ENCODE measurements at regions not wholly inside any gene's neighbourhood (a gene's known extent, or its start where the extent isn't known, plus 50 kb on each side); places are given as distances from the start of the nearest gene placed in this dataset.

DNA sequence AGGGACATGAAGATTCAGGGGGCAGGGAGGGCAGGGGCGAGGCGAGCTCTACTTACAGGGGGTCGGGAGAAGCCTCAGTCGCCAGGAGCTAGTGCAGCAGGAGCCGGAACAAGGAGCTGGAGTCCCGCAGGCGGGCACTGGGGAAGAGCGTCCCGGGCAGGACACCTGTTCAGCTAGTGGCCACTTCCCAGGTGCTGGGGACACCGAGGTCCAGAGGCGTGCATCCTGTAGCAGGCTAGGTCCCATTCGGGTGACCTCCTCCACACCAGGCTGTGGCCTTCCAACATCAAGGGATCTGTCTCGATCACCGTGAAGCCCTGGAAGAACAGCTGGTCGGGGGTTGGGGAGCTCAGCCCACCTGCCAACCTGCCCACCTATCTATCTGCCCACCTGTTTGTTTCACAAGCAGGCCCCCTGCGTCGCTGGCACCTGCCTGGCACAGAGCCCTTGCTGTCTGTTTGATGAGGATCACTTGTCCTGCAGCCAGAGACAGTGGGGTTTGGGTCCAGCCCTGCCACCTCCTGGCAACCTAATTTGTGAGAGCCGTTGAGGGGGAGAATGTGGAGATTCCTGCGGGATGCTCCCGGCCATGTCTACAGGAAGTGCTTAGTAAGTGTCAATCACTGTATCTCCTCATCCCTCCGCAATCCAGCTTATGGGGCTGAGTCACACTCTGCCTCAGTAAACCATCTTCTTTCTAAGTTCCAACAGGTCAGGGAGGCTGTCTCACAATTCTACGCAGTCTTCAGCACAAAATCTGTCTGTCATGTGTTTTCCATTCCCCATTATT lies 940.9 kb downstream of the BRD1 start:
- Histone ChIP-seq H3K36me3 (ENCODE audit: control insufficient read depth in 2 of 2, insufficient read depth in 2 of 2, low read length in 2 of 2) (no peaks in the 10 kb centered on the region), H3K4me3 (ENCODE audit: low read length in 2 of 2) (no peak overlapping the region), H3K27me3 (ENCODE audit: control insufficient read depth in 1 of 2, insufficient read depth in 2 of 2, low read length in 2 of 2) (peaks cover 0 to 3% of the 10 kb centered on the region in 2 donors), H3K9ac (ENCODE audit: low read length in 2 of 2) (no peak overlapping the region), H3K27ac (ENCODE audit: low read length) (no peak overlapping the region), H3K4me1 (ENCODE audit: control insufficient read depth, insufficient read depth, low read length) (no peaks in the 10 kb centered on the region), H3K9me3 (ENCODE audit: control insufficient read depth in 2 of 2, low read length in 2 of 2) (peaks cover 0 to 3% of the 10 kb centered on the region in 2 donors)

DNA sequence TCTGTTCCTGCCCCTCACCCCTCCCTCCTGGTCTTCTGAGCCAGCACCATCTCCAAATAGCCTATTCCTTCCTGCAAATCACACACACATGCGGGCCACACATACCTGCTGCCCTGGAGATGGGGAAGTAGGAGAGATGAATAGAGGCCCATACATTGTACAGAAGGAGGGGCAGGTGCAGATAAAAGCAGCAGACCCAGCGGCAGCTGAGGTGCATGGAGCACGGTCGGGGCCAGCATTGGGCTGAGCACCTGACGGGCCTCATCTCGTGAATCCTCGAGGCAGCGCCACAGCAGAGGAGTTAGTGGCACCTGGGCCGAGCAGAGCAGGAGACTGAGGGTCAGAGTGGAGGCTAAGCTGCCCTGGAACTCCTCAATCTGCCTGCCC lies 941.8 kb downstream of the BRD1 start:
- Histone ChIP-seq H3K4me3 (ENCODE audit: low read length in 2 of 2) (no peak overlapping the region), H3K9ac (ENCODE audit: low read length in 2 of 2) (no peak overlapping the region), H3K9me3 (ENCODE audit: control insufficient read depth in 2 of 2, low read length in 2 of 2) (no peaks in the 10 kb centered on the region), H3K27ac (ENCODE audit: low read length) (no peak overlapping the region), H3K4me1 (ENCODE audit: control insufficient read depth, insufficient read depth, low read length) (no peaks in the 10 kb centered on the region), H3K36me3 (ENCODE audit: control insufficient read depth in 2 of 2, insufficient read depth in 2 of 2, low read length in 2 of 2) (no peaks in the 10 kb centered on the region), H3K27me3 (ENCODE audit: control insufficient read depth in 1 of 2, insufficient read depth in 2 of 2, low read length in 2 of 2) (peaks cover 0 to 3% of the 10 kb centered on the region in 2 donors)

DNA sequence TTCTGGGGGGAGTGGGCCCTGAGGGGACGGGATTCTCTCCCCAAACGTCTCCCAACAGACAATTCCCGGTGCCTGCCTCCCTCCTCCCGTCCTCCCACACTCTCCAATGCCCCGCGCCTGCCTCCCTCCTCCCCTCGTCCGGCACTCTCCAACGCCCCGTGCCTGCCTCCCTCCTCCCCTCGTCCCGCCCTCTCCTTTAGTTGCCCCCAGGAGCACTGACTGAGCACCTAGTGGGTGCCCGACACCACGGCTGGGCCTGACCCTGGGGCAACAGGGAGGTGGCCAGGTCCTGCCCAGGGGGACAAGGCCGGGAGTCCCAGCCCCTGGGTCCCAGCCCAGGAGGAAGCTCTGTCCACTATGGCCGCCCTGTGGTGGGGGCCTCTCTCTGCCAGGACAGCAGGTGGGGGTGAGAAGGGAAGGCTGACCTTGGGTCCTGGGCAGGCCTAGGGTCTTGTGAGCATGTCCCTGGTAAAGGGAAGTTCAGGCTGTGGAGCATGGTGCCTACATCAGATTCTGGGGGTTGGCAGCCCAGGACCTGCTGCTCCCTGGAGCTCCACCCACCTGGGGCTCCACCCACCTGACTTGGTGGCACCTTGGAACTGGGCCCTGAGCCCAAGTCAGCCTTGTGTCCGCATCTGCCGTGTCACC lies 942.3 kb downstream of the BRD1 start:
- H3K9me3 ChIP-seq (ENCODE audit: control insufficient read depth in 2 of 2, low read length in 2 of 2), result no peaks in the 10 kb centered on the region
- H3K27ac ChIP-seq (ENCODE audit: low read length), result no peak overlapping the region
- H3K36me3 ChIP-seq (ENCODE audit: control insufficient read depth in 2 of 2, insufficient read depth in 2 of 2, low read length in 2 of 2), result no peaks in the 10 kb centered on the region
- no peak overlapping the region for H3K4me3 ChIP-seq (ENCODE audit: low read length in 2 of 2)
- H3K9ac ChIP-seq (ENCODE audit: low read length in 2 of 2), result no peak overlapping the region
- no peaks in the 10 kb centered on the region for H3K4me1 ChIP-seq (ENCODE audit: control insufficient read depth, insufficient read depth, low read length)
- H3K27me3 ChIP-seq (ENCODE audit: control insufficient read depth in 1 of 2, insufficient read depth in 2 of 2, low read length in 2 of 2), result peaks cover 0 to 3% of the 10 kb centered on the region in 2 donors

DNA sequence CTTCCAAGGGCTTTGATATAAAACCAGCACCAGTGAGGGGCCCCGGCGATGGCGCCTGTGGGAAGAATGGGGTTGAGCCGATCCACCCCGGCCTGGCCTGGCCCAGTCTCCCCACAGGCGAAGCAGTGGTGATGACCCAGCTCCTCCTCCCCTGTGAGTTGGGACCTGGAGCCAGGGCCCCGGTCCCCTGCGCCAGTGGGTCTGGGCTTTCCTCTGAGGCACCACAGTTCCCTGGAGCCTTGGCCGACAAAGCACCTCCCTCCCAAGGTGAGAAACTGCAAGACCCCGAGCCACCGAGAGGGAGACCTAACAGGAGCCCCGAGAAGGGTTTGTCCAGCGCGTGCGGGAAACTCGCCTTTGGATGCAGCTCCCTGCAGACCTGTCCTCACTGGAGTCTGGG lies 942.9 kb downstream of the BRD1 start:
- H3K4me1 ChIP-seq (ENCODE audit: control insufficient read depth, insufficient read depth, low read length), result no peaks in the 10 kb centered on the region
- peaks cover 0 to 3% of the 10 kb centered on the region in 2 donors for H3K27me3 ChIP-seq (ENCODE audit: control insufficient read depth in 1 of 2, insufficient read depth in 2 of 2, low read length in 2 of 2)
- H3K9ac ChIP-seq (ENCODE audit: low read length in 2 of 2), result no peak overlapping the region
- H3K27ac ChIP-seq (ENCODE audit: low read length), result no peak overlapping the region
- no peaks in the 10 kb centered on the region for H3K36me3 ChIP-seq (ENCODE audit: control insufficient read depth in 2 of 2, insufficient read depth in 2 of 2, low read length in 2 of 2)
- no peak overlapping the region for H3K4me3 ChIP-seq (ENCODE audit: low read length in 2 of 2)
- no peaks in the 10 kb centered on the region for H3K9me3 ChIP-seq (ENCODE audit: control insufficient read depth in 2 of 2, low read length in 2 of 2)

DNA sequence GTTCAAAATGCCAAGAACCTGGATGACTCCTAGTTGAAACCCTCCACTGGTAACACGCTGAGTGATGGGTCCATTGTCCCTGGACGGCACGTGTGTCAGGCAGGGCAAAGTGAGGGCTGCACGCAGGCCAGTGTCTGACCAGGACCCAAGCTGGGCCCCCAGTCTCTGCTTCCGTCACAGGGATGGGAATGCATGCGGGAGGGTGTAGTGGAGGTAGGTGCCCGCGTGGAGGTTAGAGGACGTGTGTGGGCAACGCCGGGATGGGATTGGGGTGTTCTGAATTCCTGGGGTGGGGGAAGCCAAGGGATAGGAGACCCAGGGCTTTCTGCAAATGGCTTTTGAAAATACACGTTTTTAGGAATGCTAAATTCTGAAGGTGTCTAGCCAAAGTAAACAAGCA lies 943.3 kb downstream of the BRD1 start:
- H3K4me1 ChIP-seq (ENCODE audit: control insufficient read depth, insufficient read depth, low read length), result no peaks in the 10 kb centered on the region
- no peaks in the 10 kb centered on the region for H3K9me3 ChIP-seq (ENCODE audit: control insufficient read depth in 2 of 2, low read length in 2 of 2)
- no peak overlapping the region for H3K4me3 ChIP-seq (ENCODE audit: low read length in 2 of 2)
- H3K27ac ChIP-seq (ENCODE audit: low read length), result no peak overlapping the region
- no peaks in the 10 kb centered on the region for H3K36me3 ChIP-seq (ENCODE audit: control insufficient read depth in 2 of 2, insufficient read depth in 2 of 2, low read length in 2 of 2)
- peaks cover 0 to 3% of the 10 kb centered on the region in 2 donors for H3K27me3 ChIP-seq (ENCODE audit: control insufficient read depth in 1 of 2, insufficient read depth in 2 of 2, low read length in 2 of 2)
- no peak overlapping the region for H3K9ac ChIP-seq (ENCODE audit: low read length in 2 of 2)

DNA sequence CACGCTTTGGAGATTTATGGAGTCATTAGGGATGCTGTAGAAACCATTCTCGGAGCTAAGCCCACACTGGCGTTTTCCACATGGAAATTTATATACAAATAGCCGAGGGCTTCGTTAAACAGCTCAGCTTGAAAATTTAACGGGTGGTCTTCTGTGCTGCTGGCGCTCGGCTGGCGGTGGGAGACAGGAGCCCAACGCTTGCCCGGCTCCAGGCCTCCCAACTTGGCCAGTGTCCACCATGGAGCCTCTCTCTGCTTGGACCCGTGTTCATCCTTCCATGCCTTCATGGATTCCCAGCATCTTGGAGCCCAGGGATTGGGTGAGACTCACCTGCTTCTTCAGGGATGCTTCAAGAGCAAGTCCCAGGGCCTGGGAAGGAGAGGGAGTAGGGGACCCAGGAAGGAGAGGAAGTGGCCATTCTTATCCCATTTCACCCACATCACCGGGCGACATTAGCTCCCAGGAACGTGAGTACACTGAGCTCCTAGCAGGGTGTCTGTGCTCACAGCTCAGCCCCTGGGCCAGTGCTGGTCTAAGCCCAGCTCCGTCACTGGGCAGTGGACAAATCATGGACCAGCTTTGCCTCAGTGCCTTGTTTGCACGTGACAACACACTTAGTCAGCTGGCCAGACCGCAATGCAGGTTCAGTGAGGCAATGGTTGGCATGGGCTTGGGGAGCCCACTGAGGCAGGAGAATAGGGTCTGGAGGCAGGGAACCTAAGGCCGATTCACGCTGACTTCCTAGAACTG lies 944.3 kb downstream of the BRD1 start:
- H3K4me3 ChIP-seq (ENCODE audit: low read length in 2 of 2), result no peak overlapping the region
- H3K27ac ChIP-seq (ENCODE audit: low read length), result no peak overlapping the region
- H3K9ac ChIP-seq (ENCODE audit: low read length in 2 of 2), result no peak overlapping the region
- H3K9me3 ChIP-seq (ENCODE audit: control insufficient read depth in 2 of 2, low read length in 2 of 2), result no peaks in the 10 kb centered on the region
- H3K27me3 ChIP-seq (ENCODE audit: control insufficient read depth in 1 of 2, insufficient read depth in 2 of 2, low read length in 2 of 2), result peaks cover 0 to 3% of the 10 kb centered on the region in 2 donors
- no peaks in the 10 kb centered on the region for H3K36me3 ChIP-seq (ENCODE audit: control insufficient read depth in 2 of 2, insufficient read depth in 2 of 2, low read length in 2 of 2)
- H3K4me1 ChIP-seq (ENCODE audit: control insufficient read depth, insufficient read depth, low read length), result no peaks in the 10 kb centered on the region

DNA sequence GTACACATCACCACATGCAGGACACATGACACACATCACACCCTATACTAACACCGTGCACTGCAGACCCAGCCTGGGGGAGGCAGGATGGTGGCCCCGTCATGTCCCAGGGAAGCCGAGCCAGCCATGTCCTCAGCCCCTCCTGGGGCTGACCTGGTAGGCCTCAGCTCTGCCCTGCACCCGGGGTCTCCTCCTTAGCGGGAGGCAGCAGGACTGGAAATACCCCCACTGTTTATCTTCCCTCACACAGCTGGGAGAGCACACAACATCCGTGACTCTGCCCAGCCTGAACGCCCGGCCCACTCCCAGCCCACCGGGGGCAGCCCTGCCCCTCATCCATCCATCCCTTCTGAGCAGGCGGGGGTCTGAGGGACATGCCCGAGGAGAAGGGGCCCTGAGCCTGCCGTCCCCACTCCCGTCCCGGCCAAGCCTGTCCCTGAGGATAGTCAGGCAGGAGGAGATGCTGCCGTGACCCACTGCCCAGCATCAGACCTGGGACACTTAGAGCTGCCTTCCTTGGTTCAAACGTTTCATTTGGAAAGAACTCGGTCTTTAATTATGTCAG lies 945.0 kb downstream of the BRD1 start:
- peaks cover 0 to 3% of the 10 kb centered on the region in 2 donors for H3K27me3 ChIP-seq (ENCODE audit: control insufficient read depth in 1 of 2, insufficient read depth in 2 of 2, low read length in 2 of 2)
- no peaks in the 10 kb centered on the region for H3K9me3 ChIP-seq (ENCODE audit: control insufficient read depth in 2 of 2, low read length in 2 of 2)
- H3K36me3 ChIP-seq (ENCODE audit: control insufficient read depth in 2 of 2, insufficient read depth in 2 of 2, low read length in 2 of 2), result no peaks in the 10 kb centered on the region
- H3K9ac ChIP-seq (ENCODE audit: low read length in 2 of 2), result no peak overlapping the region
- no peaks in the 10 kb centered on the region for H3K4me1 ChIP-seq (ENCODE audit: control insufficient read depth, insufficient read depth, low read length)
- H3K4me3 ChIP-seq (ENCODE audit: low read length in 2 of 2), result no peak overlapping the region
- no peak overlapping the region for H3K27ac ChIP-seq (ENCODE audit: low read length)

- no peaks in the 10 kb centered on the region for H3K36me3 ChIP-seq (ENCODE audit: control insufficient read depth in 2 of 2, insufficient read depth in 2 of 2, low read length in 2 of 2)
- no peak overlapping the region for H3K9ac ChIP-seq (ENCODE audit: low read length in 2 of 2)
- peaks cover 0 to 3% of the 10 kb centered on the region in 2 donors for H3K27me3 ChIP-seq (ENCODE audit: control insufficient read depth in 1 of 2, insufficient read depth in 2 of 2, low read length in 2 of 2)
- no peak overlapping the region for H3K27ac ChIP-seq (ENCODE audit: low read length)
- no peaks in the 10 kb centered on the region for H3K9me3 ChIP-seq (ENCODE audit: control insufficient read depth in 2 of 2, low read length in 2 of 2)
- H3K4me3 ChIP-seq (ENCODE audit: low read length in 2 of 2), result no peak overlapping the region
- H3K4me1 ChIP-seq (ENCODE audit: control insufficient read depth, insufficient read depth, low read length), result no peaks in the 10 kb centered on the region
These were observed 946.2 kb downstream of the BRD1 start for GRCh38 chr22:48881326-48881980.

- Histone ChIP-seq H3K27me3 (ENCODE audit: control insufficient read depth in 1 of 2, insufficient read depth in 2 of 2, low read length in 2 of 2) (peaks cover 0 to 3% of the 10 kb centered on the region in 2 donors), H3K9ac (ENCODE audit: low read length in 2 of 2) (no peak overlapping the region), H3K4me1 (ENCODE audit: control insufficient read depth, insufficient read depth, low read length) (no peaks in the 10 kb centered on the region), H3K27ac (ENCODE audit: low read length) (no peak overlapping the region), H3K4me3 (ENCODE audit: low read length in 2 of 2) (no peak overlapping the region), H3K36me3 (ENCODE audit: control insufficient read depth in 2 of 2, insufficient read depth in 2 of 2, low read length in 2 of 2) (no peaks in the 10 kb centered on the region), H3K9me3 (ENCODE audit: control insufficient read depth in 2 of 2, low read length in 2 of 2) (no peaks in the 10 kb centered on the region)
These were observed 946.9 kb downstream of the BRD1 start for GRCh38 chr22:48880749-48881148.

DNA sequence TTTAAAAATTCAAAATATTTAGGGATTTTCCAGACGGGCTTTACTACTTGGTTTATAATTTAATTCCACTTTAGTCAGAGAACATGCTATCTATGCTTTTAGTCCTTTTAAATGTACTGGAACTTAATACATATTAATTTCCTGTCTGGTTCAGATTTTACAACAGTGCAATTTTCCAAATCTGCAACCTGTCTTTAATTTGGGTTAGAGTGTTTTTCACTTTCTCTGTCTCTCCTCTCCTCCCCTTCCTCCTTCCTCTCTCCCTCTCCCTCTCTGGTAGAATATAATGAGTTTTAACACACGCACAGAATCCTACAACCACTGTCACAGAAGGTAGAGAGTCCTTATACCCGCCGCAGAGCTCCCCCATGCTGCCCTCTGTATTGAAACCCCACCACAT lies 950.7 kb downstream of the BRD1 start:
- H3K27me3 ChIP-seq (ENCODE audit: control insufficient read depth in 1 of 2, insufficient read depth in 2 of 2, low read length in 2 of 2), result peaks cover 2 to 4% of the 10 kb centered on the region in 2 donors
- no peaks in the 10 kb centered on the region for H3K36me3 ChIP-seq (ENCODE audit: control insufficient read depth in 2 of 2, insufficient read depth in 2 of 2, low read length in 2 of 2)
- peaks cover 0 to 3% of the 10 kb centered on the region in 2 donors for H3K9me3 ChIP-seq (ENCODE audit: control insufficient read depth in 2 of 2, low read length in 2 of 2)
- H3K4me3 ChIP-seq (ENCODE audit: low read length in 2 of 2), result no peak overlapping the region
- H3K4me1 ChIP-seq (ENCODE audit: control insufficient read depth, insufficient read depth, low read length), result no peaks in the 10 kb centered on the region
- no peak overlapping the region for H3K9ac ChIP-seq (ENCODE audit: low read length in 2 of 2)
- no peak overlapping the region for H3K27ac ChIP-seq (ENCODE audit: low read length)

Measured in stomach smooth muscle (tissue), 2 donors.